ENCODE measurements at regions not wholly inside any gene's neighbourhood (a gene's known extent, or its start where the extent isn't known, plus 50 kb on each side); places are given as distances from the start of the nearest gene placed in this dataset.

- DNase-seq (ENCODE audit: low read depth) = no peak
Observed at GRCh38 chr2:7289697-7290096, 372.5 kb downstream of the RNF144A start.

DNA sequence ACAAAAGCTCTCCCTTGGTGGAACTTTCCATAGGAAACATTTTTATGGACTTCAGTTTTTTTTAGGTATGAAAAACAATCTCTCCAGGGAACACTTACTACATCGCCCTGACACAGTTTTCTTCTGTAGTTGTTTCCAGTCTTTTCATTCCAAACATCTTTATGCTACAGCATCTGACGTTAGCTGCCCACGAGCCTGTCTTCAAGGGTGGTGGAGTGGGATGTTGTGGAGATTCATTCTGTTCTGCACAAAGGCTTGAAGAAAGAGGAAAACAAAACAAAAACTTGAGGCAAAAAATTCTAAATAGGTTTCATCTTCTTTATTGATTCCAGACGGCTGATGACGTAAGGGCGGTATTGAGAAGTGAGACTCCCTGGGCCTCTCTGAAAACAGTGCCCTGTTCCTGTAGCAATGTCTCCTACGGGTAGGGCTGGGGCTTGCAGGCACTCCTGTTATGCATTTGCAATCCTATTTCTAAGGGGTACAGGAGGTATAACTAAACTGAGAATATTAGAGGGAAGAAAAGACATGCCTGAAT lies 375.0 kb downstream of the RNF144A start:
- DNase-seq (ENCODE audit: low read depth) = no peak

DNA sequence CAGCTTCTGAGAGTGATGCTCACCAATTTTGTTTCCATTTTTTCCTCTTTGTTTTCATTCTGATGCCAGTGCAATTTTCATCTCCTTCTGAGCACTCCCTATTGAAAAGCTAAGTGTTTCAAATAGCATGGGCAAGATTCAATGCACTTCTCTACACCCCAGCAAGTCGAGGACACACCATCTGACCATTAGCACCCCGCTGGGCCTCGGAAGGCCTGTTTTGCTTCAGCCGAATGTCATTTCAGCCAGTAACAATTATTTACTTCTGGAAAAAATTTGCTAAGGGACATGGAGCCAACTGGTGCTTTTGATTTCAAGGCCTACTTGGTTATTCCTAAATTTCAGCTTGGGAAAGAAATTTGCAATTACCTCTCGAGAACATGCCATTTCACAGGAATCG lies 392.4 kb downstream of the RNF144A start:
- DNase-seq (ENCODE audit: low read depth) = no peak

DNA sequence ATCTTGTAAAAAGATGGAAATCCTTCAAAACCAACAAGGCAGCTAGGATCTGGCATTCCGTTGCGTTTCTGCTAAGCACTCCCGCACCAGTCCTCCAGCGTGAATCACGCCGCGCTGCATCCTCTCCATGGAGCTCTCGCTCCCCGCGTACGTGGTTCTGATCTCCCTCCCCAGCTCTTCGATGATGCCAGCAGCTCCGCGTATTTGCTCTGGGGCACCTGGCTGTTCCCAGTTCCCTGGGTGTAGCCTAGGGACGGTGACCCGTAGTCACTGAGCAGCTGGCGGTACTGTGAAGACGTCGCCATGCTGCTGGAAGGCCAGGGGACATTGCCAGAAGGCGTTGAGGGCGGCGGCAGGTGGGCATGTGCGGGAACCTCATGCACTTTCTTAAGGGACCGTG lies 407.5 kb downstream of the RNF144A start:
- DNase-seq (ENCODE audit: low read depth) = no peak

DNA sequence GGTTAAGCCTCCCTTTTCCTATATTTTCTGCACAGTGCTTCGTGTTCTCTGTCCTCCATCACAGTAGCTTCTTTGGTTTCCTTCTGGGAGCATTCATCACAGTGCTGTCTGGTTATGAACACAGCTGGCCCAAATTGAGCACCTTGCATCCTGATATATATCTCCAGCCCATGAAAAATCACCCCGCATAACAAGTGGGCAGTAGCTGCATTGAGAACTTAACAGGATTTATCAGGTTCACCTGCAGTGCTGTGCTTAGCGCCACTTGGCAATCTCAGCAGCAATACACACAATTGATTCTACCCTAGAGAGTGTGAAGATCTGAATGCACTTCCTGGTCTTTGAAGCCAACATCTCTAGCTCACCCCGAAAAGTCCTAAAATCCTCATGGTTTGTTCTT lies 408.0 kb downstream of the RNF144A start:
- no peak for DNase-seq (ENCODE audit: low read depth)

DNA sequence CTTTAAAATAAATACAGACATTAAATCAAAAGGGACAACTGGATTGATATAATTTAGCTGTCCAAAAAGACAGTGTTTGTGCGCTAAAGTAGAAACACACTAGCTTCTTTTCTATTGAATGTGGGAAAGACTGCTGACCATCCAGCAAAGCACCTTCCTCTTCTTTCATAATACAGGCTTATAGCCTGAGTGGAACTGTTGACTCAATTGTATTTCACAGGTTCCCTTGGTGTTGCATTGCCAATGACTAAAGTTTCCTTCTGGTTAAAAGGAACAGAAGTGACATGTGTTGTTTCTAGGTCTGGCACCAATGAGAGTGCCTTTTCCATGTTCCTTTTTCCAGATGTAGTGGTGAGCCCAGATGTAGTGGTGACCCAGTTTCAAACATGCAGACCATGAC lies 412.3 kb downstream of the RNF144A start:
- DNase-seq (ENCODE audit: low read depth) = no peak

DNA sequence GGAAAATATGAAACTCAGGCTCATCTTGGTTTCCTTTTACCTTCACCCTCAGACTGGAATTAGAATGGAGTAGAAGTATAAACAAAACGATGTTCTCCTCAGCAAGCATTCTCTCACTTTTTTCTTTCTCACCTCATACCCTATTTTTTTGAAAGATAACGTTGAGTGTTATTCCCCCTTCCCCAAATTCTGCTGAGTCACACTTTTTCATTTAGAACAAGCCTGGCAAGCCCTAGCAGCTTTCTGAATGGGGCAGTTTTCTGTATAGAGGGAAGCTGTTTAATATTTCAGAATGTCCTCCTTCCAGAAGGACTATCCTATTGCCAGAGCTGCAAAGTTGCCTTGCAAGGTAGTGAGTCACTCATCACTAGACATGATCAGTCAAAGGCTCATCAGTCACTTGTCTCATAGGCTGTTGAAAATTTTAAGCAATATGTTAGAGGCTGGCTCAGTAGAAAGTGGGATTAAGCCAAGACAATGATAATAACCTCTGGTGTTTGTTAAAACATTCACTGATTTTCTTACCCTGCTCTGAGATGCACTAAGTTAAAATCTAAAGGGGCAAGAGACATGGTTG lies 416.1 kb downstream of the RNF144A start:
- DNase-seq (ENCODE audit: low read depth) = no peak

DNA sequence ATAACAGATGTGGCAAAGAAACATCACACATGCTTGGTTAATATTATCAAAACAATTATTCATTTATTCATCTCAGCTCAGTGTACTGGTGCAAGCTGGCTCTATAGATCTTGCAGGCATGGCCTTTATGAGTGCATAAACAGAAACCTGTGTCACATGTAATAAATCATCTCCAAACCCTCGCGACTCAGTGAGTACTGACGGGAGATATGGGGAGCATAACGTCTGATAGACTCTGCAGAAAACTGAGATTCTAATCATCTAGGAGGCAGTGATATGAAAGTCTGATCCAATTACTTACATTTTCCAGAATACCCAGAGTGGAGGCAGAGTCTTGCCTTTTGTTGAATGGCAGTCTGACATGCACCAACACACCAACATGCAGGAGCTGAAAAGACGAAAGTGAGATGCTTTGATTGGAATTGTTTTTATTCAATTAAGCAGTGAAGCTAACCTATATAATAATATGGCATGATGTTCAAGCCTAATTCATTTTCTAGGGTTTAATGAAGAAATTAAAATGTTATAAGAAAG lies 416.8 kb downstream of the RNF144A start:
- DNase-seq (ENCODE audit: low read depth) = no peak

DNA sequence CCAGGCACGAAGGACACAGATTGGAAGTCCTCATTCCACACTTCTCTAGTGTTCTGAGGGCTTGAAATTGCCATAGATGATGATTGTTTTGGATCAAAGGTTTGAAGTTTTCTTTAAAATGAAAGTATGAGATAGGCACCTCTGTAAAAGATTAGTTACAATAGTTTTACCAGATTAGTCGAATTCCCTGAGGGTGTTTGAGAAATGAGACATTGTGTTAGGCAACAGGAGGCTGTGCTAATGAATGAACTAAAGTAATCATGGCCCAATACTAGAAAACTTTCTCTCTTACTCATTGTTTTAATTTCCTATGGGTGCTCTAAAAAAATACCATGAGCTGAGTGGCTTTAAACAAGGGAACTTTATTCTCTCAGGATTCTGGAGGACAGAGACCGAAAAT lies 421.7 kb downstream of the RNF144A start:
- DNase-seq (ENCODE audit: low read depth) = no peak

DNA sequence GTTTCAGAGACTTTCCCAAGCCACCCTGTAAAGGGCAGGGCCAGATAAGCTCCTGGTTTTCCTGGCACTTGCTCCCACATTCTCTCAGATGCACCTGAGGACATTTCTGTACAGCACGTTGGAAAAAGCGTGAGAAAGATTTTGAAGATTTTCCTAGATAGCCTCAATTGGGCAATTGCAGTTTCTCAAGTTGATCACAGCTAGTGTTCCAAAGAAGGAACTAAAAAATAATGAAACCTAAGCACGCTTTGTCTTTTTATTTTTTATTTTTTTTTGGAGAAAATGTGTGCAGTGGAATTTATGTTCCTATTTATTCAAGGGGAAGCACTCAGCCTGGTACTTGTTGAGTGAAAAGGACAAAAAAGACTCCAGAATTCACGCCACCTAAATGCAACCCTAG lies 429.1 kb downstream of the RNF144A start:
- no peak for DNase-seq (ENCODE audit: low read depth)

DNA sequence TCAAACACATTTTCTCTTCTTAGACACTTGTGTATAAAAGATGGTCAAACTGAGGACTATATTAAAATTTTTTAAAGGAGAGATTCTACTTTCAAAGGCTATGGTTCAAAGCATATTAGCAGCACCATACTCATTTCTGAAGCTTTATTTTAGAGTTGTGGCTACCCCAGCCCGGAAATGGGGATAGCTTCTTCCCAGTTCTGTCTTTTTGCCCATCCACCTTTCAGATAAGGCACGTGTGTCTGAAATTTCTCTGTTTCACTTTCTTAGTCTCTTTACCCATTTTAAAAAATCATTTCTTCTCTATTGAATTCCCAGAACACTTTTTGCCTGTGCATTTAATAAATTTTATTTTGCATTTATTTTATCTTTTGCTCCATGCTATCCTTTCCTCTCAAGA lies 431.5 kb downstream of the RNF144A start:
- no peak for DNase-seq (ENCODE audit: low read depth)

DNA sequence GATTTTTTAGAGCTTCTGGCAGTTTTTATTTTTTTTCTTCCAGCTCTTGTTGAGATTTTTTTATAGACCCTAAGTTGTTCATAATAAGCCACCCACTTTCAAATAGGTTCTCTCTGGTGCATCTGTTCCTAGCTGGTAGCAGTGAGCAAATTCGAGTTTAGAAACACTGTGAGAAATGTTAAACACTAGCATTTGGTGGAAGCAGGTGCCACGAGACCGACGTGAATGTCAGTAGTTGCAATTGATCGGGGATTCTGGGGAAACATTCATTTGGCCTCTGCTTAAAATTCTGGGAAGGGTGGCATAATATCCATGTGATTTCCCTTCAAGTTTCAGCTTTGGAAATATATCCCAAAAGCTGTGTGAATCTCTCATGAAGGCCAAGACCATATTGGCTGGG lies 435.0 kb downstream of the RNF144A start:
- DNase-seq (ENCODE audit: low read depth) = no peak

- DNase-seq (ENCODE audit: low read depth) = no peak
Observed at GRCh38 chr2:7353571-7353970, 436.4 kb downstream of the RNF144A start.

- no peak for DNase-seq (ENCODE audit: low read depth)
Observed at GRCh38 chr2:7355781-7356180, 438.6 kb downstream of the RNF144A start.

- no peak for DNase-seq (ENCODE audit: low read depth)
Observed at GRCh38 chr2:7356909-7357584, 439.8 kb downstream of the RNF144A start.

DNA sequence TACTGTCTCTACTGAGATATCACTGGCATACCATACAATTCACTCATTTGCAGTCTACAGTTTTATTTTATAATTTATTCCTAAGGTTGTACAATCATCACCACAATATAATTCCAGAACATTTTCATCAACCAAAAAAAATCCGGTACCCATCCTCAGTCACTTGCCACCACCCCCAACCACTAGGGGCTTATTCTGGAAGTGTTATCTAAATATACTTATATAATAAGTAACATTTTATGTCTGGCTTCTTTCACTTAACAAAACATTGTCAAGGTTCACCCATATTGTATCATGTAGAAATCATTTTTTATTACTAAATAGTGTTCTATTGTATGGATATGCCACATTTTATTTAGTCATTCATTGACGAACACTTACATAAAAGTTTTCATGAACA lies 440.8 kb downstream of the RNF144A start:
- DNase-seq (ENCODE audit: low read depth) = no peak

DNA sequence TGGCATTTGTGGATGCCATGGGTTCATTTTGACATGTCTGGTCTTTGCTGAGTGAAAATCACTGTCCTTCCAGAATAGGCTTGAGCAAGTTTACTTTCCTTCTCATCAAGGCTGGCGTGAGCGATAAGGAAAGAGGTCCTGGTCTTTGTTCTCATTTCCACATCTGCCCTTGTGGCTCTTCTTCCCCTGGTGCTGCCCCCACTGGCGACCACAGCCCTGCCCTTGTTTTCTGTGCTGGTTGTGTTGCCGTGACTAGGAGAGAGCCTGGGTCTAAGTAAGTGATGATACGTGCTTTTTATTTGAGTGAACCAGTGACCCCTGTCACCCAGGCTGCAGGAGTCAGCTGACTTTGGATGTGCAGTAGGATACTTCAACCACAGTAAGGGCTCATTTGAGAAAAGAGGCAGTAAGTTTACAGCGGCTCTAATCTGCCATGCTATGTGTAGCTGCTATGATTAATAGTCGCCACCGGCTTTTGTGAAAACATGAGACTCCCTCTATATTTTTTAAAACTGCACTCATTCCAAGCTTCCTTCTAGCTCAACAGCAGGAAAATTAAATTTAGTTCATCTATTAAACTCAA lies 441.7 kb downstream of the RNF144A start:
- no peak for DNase-seq (ENCODE audit: low read depth)

- DNase-seq (ENCODE audit: low read depth) = no peak
Observed at GRCh38 chr2:7363906-7364305, 446.7 kb downstream of the RNF144A start.

GRCh38 chr2:7368211-7368610 lies 451.0 kb downstream of the RNF144A start:
- DNase-seq (ENCODE audit: low read depth) = no peak

GRCh38 chr2:7373156-7373555 lies 455.9 kb downstream of the RNF144A start:
- DNase-seq (ENCODE audit: low read depth) = no peak

- DNase-seq (ENCODE audit: low read depth) = no peak
Observed at GRCh38 chr2:7375901-7376300, 458.7 kb downstream of the RNF144A start.

DNA sequence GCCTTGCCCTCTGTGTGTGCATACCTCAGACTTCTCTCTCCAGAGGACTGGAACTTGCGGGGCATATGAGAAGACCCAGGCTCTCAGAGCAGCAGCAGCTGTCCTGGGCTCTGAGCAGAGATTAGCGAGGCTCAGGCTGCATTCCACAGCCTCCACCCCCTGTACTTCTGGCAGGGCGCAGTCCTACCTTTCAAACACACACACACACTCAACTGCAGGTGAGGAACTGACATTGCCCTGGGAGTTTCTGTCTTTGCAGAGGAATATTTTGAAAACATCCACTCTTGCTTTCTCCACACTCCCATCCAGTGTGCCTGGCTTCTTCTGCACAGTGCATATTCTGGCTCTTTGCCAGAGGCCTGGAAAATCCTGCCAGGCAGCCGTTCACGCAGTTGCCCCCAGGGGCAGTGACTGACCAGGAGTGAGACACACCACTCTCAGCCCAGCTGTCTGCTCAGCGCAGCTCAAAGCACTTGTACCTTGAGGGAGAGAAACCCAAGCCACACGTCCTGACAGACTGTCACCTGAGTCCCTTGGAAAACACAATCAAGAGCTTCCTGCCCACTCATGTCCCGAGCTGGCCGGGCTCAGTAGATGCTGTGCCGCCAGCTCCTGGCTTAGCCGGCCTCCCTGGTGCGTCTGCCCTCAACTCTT lies 460.8 kb downstream of the RNF144A start:
- DNase-seq (ENCODE audit: low read depth) = no peak

GRCh38 chr2:7378591-7378990 lies 461.4 kb downstream of the RNF144A start:
- no peak for DNase-seq (ENCODE audit: low read depth)

All from activated T-cell treated with anti-CD3 and anti-CD28 coated beads for 1 hour (primary cell).